Fibroblast of lung (primary cell): ENCODE measurements at regions not wholly inside any gene's neighbourhood (a gene's known extent, or its start where the extent isn't known, plus 50 kb on each side); places are given as distances from the start of the nearest gene placed in this dataset.

Source experiments
- DNase-seq, 2 donors: peaks; one replicate each; pipeline versions ENCODE4 v3.0.0 to v3.0.0-alpha.2; 2010; ENCODE audit warnings: low read depth in 2 of 2
- H2AFZ ChIP-seq: 2 replicates; pipeline ENCODE4 v1.5.1; 2012; ENCODE audit warnings: low read length, control low read depth, inconsistent platforms
- H3K27ac ChIP-seq: 2 replicates; pipeline ENCODE4 v1.5.1; 2011; ENCODE audit warnings: low read length, control low read depth; ENCODE audit not compliant: insufficient read depth
- H3K27me3 ChIP-seq: 2 replicates; pipeline ENCODE4 v1.5.1; 2011; ENCODE audit warnings: mild to moderate bottlenecking, low read length; ENCODE audit not compliant: control insufficient read depth, insufficient read depth
- H3K36me3 ChIP-seq: 2 replicates; pipeline ENCODE4 v1.5.1; 2011; ENCODE audit warnings: low read length; ENCODE audit not compliant: control insufficient read depth, insufficient read depth
- H3K4me1 ChIP-seq: 2 replicates; pipeline ENCODE4 v1.5.1; 2011; ENCODE audit warnings: low read length; ENCODE audit not compliant: control insufficient read depth, insufficient read depth; ENCODE audit errors: extremely low read depth
- H3K4me2 ChIP-seq: 2 replicates; pipeline ENCODE4 v1.5.1; 2011; ENCODE audit warnings: low read length, control low read depth; ENCODE audit not compliant: insufficient read depth; ENCODE audit errors: extremely low read depth
- H3K4me3 ChIP-seq, 4 experiments: fragments of 200-600 bp in 1 of 4; sonication (generic) in 1 of 4; replicated peaks in 1 of 4; 2 replicates each; pipeline ENCODE4 v1.5.1; 2011 to 2016; ENCODE audit warnings: low read length in 4 of 4, low read depth in 3 of 4, mild to moderate bottlenecking in 3 of 4, control low read depth in 2 of 4, inconsistent platforms in 1 of 4, mixed read lengths in 1 of 4; ENCODE audit not compliant: insufficient read depth in 1 of 4; ENCODE audit errors: control extremely low read depth in 1 of 4
- H3K79me2 ChIP-seq: 2 replicates; pipeline ENCODE4 v1.5.1; 2012; ENCODE audit warnings: mild to moderate bottlenecking, low read length, inconsistent platforms; ENCODE audit not compliant: control insufficient read depth, insufficient read depth
- H3K9ac ChIP-seq: 2 replicates; pipeline ENCODE4 v1.5.1; 2011; ENCODE audit warnings: mild to moderate bottlenecking, low read length, control low read depth; ENCODE audit not compliant: insufficient read depth
- H3K9me3 ChIP-seq: 2 replicates; pipeline ENCODE4 v1.5.1; 2012; ENCODE audit warnings: low read depth, low read length; ENCODE audit not compliant: control insufficient read depth, insufficient read depth
- H4K20me1 ChIP-seq: 2 replicates; pipeline ENCODE4 v1.5.1; 2011; ENCODE audit warnings: low read length; ENCODE audit not compliant: control insufficient read depth, insufficient read depth; ENCODE audit errors: extremely low read depth
- EZH2 ChIP-seq: IDR thresholded peaks from 2 replicates; pipeline ENCODE4 v1.5.1; 2012; ENCODE audit warnings: low read length, control low read depth, mild to moderate bottlenecking; ENCODE audit errors: missing control alignments
- TF ChIP-seq, protein P1 (sequence below), 2 donors: IDR thresholded peaks in 1 of 2; conservative IDR thresholded peaks in 1 of 2; 1 replicate in 1 of 2; 2 replicates in 1 of 2; pipeline ENCODE4 v1.5.1; 2011 to 2012; ENCODE audit warnings: low read length in 2 of 2, control low read depth in 1 of 2, inconsistent platforms in 1 of 2, low read depth in 1 of 2, mild to moderate bottlenecking in 1 of 2

- H3K4me1 ChIP-seq: no peaks in the 10 kb centered on the region
- H3K4me3 ChIP-seq: no peak overlapping the region
- no peak for DNase-seq
- no peak overlapping the region for H3K27ac ChIP-seq
- H3K9me3 ChIP-seq: no peaks in the 10 kb centered on the region
- no peaks in the 10 kb centered on the region for H3K27me3 ChIP-seq
- no peak overlapping the region for H3K9ac ChIP-seq
- TF ChIP-seq EZH2: no peak
- H3K79me2 ChIP-seq: no peaks in the 10 kb centered on the region
- no peak overlapping the region for H3K4me2 ChIP-seq
- no peaks in the 10 kb centered on the region for H4K20me1 ChIP-seq
- no peak overlapping the region for H2AFZ ChIP-seq
- H3K36me3 ChIP-seq: no peaks in the 10 kb centered on the region
Measured at GRCh38 chr6:54698974-54699373, 147.6 kb upstream of the FAM83B start.

GRCh38 chr6:54700158-54700557, 146.4 kb upstream of the FAM83B start:
- TF ChIP-seq, protein P1, sequence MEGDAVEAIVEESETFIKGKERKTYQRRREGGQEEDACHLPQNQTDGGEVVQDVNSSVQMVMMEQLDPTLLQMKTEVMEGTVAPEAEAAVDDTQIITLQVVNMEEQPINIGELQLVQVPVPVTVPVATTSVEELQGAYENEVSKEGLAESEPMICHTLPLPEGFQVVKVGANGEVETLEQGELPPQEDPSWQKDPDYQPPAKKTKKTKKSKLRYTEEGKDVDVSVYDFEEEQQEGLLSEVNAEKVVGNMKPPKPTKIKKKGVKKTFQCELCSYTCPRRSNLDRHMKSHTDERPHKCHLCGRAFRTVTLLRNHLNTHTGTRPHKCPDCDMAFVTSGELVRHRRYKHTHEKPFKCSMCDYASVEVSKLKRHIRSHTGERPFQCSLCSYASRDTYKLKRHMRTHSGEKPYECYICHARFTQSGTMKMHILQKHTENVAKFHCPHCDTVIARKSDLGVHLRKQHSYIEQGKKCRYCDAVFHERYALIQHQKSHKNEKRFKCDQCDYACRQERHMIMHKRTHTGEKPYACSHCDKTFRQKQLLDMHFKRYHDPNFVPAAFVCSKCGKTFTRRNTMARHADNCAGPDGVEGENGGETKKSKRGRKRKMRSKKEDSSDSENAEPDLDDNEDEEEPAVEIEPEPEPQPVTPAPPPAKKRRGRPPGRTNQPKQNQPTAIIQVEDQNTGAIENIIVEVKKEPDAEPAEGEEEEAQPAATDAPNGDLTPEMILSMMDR (conservative IDR thresholded peaks at IDR 0.05 in 1 of 2, IDR thresholded peaks at IDR 0.05 in 1 of 2; ENCODE audit: low read depth in 1 of 2, low read length in 2 of 2): no peak

DNA sequence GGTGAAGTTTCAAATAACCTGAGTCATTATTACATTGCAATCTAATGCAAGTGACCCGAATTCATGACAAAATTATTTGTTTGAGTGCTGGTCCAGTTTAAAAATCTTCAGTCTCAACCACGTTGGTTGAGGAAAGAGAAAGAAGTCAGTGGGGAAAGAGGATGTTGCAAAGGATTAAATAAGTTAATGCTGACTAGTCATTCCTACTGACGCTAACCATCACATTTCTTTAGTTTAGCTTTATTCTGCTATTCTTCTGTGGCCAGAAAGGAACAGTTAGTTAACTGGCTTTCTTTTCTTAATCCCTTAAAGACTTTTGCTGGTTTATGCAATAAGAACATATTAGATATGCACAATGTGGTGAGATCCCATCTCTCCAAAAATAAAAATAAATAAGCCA, 143.8 kb upstream of the FAM83B start:
- Histone ChIP-seq H3K9ac (no peak overlapping the region), H3K79me2 (no peaks in the 10 kb centered on the region), H3K4me1 (no peaks in the 10 kb centered on the region), H2AFZ (no peak overlapping the region), H3K4me2 (no peak overlapping the region), H3K27me3 (no peaks in the 10 kb centered on the region), H3K36me3 (no peaks in the 10 kb centered on the region), H4K20me1 (no peaks in the 10 kb centered on the region), H3K9me3 (no peaks in the 10 kb centered on the region), H3K27ac (no peak overlapping the region), H3K4me3 (no peak overlapping the region)
- DNase-seq: no peak
- TF ChIP-seq, protein P1 (conservative IDR thresholded peaks at IDR 0.05 in 1 of 2, IDR thresholded peaks at IDR 0.05 in 1 of 2; ENCODE audit: low read depth in 1 of 2, low read length in 2 of 2): no peak
- TF ChIP-seq EZH2: no peak

More at GRCh38 chr6:54700158-54700557, 146.4 kb upstream of the FAM83B start:
- H3K4me1 ChIP-seq: no peaks in the 10 kb centered on the region
- H3K27me3 ChIP-seq: no peaks in the 10 kb centered on the region
- H3K4me2 ChIP-seq: no peak overlapping the region
- H3K27ac ChIP-seq: no peak overlapping the region
- no peaks in the 10 kb centered on the region for H3K36me3 ChIP-seq
- no peak overlapping the region for H3K4me3 ChIP-seq
- H3K9ac ChIP-seq: no peak overlapping the region
- no peak overlapping the region for H2AFZ ChIP-seq
- no peaks in the 10 kb centered on the region for H4K20me1 ChIP-seq
- H3K9me3 ChIP-seq: no peaks in the 10 kb centered on the region
- H3K79me2 ChIP-seq: no peaks in the 10 kb centered on the region
- no peak for DNase-seq
